DOHH2 (cell line): ENCODE measurements at regions not wholly inside any gene's neighbourhood (a gene's known extent, or its start where the extent isn't known, plus 50 kb on each side); places are given as distances from the start of the nearest gene placed in this dataset.

Experiments
- H3F3A ChIP-seq: fragments of 200-600 bp; sonication (generic), shearing (Covaris generic); 2 replicates; pipeline ENCODE4 v1.6.0; 2016; ENCODE audit warnings: antibody characterized with exemption, mild to moderate bottlenecking; ENCODE audit not compliant: control insufficient read depth, insufficient read depth
- H3K27ac ChIP-seq: fragments of 200-600 bp; sonication (generic); 2 replicates; pipeline ENCODE4 v1.5.1; 2014; ENCODE audit warnings: low read depth, mild to moderate bottlenecking, low read length, moderate library complexity
- H3K27me3 ChIP-seq: fragments of 200-600 bp; sonication (generic); 2 replicates; pipeline ENCODE4 v1.6.1; 2014; ENCODE audit warnings: mild to moderate bottlenecking, low read length, mixed read lengths; ENCODE audit not compliant: control insufficient read depth
- H3K36me3 ChIP-seq: fragments of 200-600 bp; sonication (generic); 2 replicates; pipeline ENCODE4 v1.6.1; 2014; ENCODE audit warnings: mild to moderate bottlenecking, low read length, moderate library complexity, mixed read lengths; ENCODE audit not compliant: control insufficient read depth
- H3K4me1 ChIP-seq: fragments of 200-600 bp; sonication (generic); 2 replicates; pipeline ENCODE4 v1.6.1; 2014; ENCODE audit warnings: mild to moderate bottlenecking, low read length, mixed read lengths; ENCODE audit not compliant: control insufficient read depth
- H3K4me2 ChIP-seq: fragments of 200-600 bp; sonication (generic); 2 replicates; pipeline ENCODE4 v1.6.0; 2014; ENCODE audit warnings: mild to moderate bottlenecking, low read length, moderate library complexity
- H3K4me3 ChIP-seq: fragments of 200-600 bp; sonication (generic); 2 replicates; pipeline ENCODE4 v1.5.1; 2014; ENCODE audit warnings: mild to moderate bottlenecking, low read length, mixed read lengths
- H3K79me2 ChIP-seq: fragments of 200-600 bp; sonication (generic); 2 replicates; pipeline ENCODE4 v1.6.1; 2014; ENCODE audit warnings: mild to moderate bottlenecking, low read length, mixed read lengths; ENCODE audit not compliant: control insufficient read depth
- H3K9me2 ChIP-seq: fragments of 200-600 bp; sonication (generic); replicated peaks from 2 replicates; pipeline ENCODE4 v1.6.1; 2014; ENCODE audit warnings: mild to moderate bottlenecking, low read length, mixed read lengths; ENCODE audit not compliant: control insufficient read depth
- H3K9me3 ChIP-seq: fragments of 200-600 bp; sonication (generic); 2 replicates; pipeline ENCODE4 v1.6.1; 2014; ENCODE audit warnings: antibody characterized with exemption, low read length, mixed read lengths; ENCODE audit not compliant: control insufficient read depth, insufficient read depth
- H4K20me1 ChIP-seq: fragments of 200-600 bp; sonication (generic); 2 replicates; pipeline ENCODE4 v1.6.0; 2014; ENCODE audit warnings: low read depth, mild to moderate bottlenecking, antibody characterized with exemption, low read length, moderate library complexity; ENCODE audit not compliant: control insufficient read depth, insufficient read depth
- CTCF ChIP-seq: fragments of 200-600 bp; sonication (generic); IDR thresholded peaks from one replicate; pipeline ENCODE4 v1.5.1; 2014; ENCODE audit warnings: antibody characterized with exemption, mild to moderate bottlenecking, low read depth, low read length; ENCODE audit not compliant: poor library complexity, severe bottlenecking
- EZH2phosphoT487 ChIP-seq: fragments of 200-600 bp; sonication (generic); IDR thresholded peaks from 2 replicates; pipeline ENCODE4 v1.6.1; 2017; ENCODE audit warnings: borderline replicate concordance, mild to moderate bottlenecking, antibody characterized with exemption, low read length, moderate library complexity, mixed read lengths

DNA sequence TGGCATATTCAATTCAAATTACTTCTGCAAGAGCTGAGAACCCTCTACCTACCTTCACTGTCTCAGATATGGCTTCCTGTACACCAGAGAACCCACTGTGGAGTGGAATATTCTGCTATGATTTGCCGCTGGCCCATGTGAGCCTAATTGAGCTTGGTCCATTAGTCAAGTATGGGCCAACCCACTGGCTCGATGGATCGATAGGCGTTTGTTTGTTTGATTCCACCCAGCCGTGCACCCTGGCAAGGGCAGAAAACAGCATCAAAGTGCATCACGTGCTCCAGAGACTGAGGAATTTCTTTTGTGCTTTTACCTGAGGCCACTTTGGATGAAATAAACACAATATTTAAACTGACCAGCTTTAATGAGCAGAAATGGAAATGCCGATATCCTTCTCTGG is 426.3 kb downstream of the AACS start:
- Histone ChIP-seq H3K9me3 (peaks cover 7% of the 10 kb centered on the region; the same call in 1 of the 2 replicates), H3K27me3 (no peaks in the 10 kb centered on the region), H3K4me2 (no peak overlapping the region), H3K4me1 (no peaks in the 10 kb centered on the region), H3K79me2 (no peaks in the 10 kb centered on the region), H3K4me3 (no peak overlapping the region), H3K27ac (no peak overlapping the region), H4K20me1 (no peaks in the 10 kb centered on the region), H3K9me2 (no peaks in the 10 kb centered on the region), H3K36me3 (no peaks in the 10 kb centered on the region), H3F3A (no peaks in the 10 kb centered on the region)
- TF ChIP-seq EZH2phosphoT487, result no peak

DNA sequence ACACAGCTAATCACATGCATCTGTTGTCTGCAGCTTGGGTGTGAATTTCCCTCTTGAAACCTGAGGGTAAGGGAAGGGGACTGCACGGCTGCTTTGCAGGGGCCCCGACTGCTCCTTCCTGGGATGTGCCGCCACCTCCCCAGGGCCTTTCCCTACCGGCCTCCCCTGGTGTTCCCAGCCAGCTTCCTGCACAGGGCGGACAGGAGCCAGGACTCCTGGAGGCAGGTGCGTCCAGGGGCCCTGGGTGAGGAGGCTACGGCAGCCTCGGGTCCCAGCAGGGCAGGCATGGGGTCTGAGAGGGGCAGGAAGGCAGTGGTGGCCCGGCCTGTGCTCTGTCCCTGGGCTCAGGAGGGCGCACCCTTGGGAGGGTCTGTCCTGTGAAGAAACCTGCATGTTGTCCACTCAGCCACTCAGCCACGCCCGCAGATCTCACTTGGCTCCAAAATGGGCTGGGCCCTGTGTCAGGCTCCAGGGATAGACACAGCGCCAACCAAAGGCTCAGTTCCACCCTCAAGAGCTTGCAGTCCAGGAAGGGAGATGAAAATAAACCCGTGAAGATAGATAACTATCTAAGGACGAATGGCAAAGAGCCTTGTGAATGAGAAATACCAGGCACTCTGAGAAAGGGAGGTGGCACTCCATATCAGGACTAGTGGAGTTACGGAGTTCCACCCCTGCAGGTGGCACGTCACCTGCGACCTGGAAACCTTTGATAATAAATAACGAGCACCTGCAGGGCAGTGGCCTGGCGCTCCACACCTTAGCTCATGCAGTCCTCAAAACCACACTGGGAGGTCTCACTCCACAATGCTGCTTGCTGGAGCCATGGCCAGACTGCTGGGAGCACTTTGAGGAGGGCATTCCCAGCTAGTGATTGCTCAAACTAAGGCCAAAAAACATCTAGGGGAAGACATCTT is 427.4 kb downstream of the AACS start:
- H3K9me2 ChIP-seq, result no peaks in the 10 kb centered on the region
- no peak for TF ChIP-seq EZH2phosphoT487
- TF ChIP-seq CTCF, result no peak

DNA sequence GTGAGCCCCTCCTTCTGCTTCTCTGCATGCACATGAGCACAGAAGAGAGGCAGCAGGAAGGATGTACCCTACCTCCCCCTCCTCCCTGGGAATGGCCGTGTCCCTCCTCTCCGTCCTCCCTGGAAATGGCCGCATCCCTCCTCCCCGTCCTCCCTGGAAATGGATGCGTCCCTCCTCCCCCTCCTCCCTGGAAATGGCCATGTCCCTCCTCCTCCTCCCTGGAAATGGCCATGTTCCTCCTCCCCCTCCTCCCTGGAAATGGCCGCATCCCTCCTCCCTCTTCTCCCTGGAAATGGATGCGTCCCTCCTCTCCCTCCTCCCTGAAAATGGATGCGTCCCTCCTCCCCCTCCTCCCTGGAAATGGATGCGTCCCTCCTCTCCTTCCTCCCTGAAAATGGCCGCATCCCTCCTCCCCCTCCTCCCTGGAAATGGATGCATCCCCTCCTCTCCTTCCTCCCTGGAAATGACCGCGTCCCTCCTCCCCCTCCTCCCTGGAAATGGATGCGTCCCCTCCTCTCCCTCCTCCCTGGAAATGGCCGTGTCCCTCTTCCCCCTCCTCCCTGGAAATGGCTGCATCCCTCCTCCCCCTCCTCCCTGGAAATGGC is 428.6 kb downstream of the AACS start:
- TF ChIP-seq CTCF (no peak), EZH2phosphoT487 (no peak)
- Histone ChIP-seq H3K4me2 (no peak overlapping the region), H3K9me3 (no peaks in the 10 kb centered on the region), H3K9me2 (no peaks in the 10 kb centered on the region), H3K4me3 (no peak overlapping the region), H3K79me2 (no peaks in the 10 kb centered on the region), H4K20me1 (no peaks in the 10 kb centered on the region), H3F3A (no peaks in the 10 kb centered on the region), H3K27ac (no peak overlapping the region), H3K27me3 (no peaks in the 10 kb centered on the region), H3K4me1 (no peaks in the 10 kb centered on the region), H3K36me3 (no peaks in the 10 kb centered on the region)

More for the DNA sequence above, 427.4 kb downstream of the AACS start:
- no peak overlapping the region for H3K27ac ChIP-seq
- no peaks in the 10 kb centered on the region for H3K4me1 ChIP-seq
- no peak overlapping the region for H3K4me2 ChIP-seq
- no peaks in the 10 kb centered on the region for H3F3A ChIP-seq
- H3K79me2 ChIP-seq, result no peaks in the 10 kb centered on the region
- no peaks in the 10 kb centered on the region for H3K36me3 ChIP-seq
- H3K4me3 ChIP-seq, result no peak overlapping the region
- H3K9me3 ChIP-seq, result peaks cover 3% of the 10 kb centered on the region; the same call in 1 of the 2 replicates
- no peaks in the 10 kb centered on the region for H3K27me3 ChIP-seq
- H4K20me1 ChIP-seq, result no peaks in the 10 kb centered on the region

GRCh38 chr12:125503128-125503527 is 437.9 kb downstream of the AACS start:
- Histone ChIP-seq H3K27me3 (no peaks in the 10 kb centered on the region), H3F3A (no peaks in the 10 kb centered on the region), H3K4me2 (no peak overlapping the region), H3K36me3 (no peaks in the 10 kb centered on the region), H3K4me1 (no peaks in the 10 kb centered on the region), H3K4me3 (no peak overlapping the region), H3K9me3 (no peaks in the 10 kb centered on the region), H3K27ac (no peak overlapping the region), H3K9me2 (no peaks in the 10 kb centered on the region), H3K79me2 (no peaks in the 10 kb centered on the region), H4K20me1 (no peaks in the 10 kb centered on the region)
- TF ChIP-seq CTCF (no peak), EZH2phosphoT487 (no peak)
